ENCODE measurements at regions not wholly inside any gene's neighbourhood (a gene's known extent, or its start where the extent isn't known, plus 50 kb on each side); places are given as distances from the start of the nearest gene placed in this dataset.
"Not testable (repeated sequence)": the region's sequence is repeated elsewhere in the genome, so short reads cannot be mapped to it uniquely, and the experiment has no call there.

DNA sequence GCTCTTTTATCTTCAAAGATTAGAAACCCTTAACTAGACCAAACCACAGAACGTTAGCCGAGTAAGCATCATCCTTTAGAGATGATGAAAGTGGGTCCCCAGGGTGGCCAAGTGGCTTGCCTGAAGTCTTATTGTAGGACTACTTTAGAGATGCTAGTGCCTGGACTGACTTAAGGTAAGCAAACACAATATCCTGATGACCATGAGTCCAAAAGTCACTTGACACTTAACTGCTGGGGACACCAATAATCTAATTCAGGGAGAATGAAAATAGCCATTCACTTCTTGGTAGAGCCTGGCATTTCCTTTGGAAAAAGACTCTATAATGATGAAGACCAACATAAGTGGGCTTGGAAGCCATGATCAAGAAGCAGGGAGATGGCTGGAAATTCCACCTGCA lies 225.3 kb upstream of the IRF2BP2 start:
- no peak for DNase-seq

DNA sequence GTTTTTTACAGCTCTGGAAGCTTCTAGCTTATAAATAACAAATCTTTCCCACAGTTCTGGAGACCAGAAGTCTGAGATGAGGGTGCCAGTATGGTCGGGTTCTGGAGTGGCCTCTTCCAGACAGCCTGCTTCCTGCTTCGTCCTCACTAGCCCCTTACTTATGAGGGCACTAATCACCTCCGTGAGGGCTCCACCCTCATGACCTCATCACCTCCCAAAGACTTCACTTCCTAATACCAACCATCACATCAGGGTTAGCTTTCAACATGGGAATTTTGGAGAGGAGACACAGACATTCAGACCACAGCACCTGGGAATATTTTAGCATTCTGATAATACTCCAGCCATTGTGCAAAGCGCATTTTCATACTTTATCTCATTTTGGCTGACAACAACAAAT lies 223.7 kb upstream of the IRF2BP2 start:
- DNase-seq = no peak

- no peak for DNase-seq
Observed at GRCh38 chr1:234833118-234833517, 223.1 kb upstream of the IRF2BP2 start.

DNA sequence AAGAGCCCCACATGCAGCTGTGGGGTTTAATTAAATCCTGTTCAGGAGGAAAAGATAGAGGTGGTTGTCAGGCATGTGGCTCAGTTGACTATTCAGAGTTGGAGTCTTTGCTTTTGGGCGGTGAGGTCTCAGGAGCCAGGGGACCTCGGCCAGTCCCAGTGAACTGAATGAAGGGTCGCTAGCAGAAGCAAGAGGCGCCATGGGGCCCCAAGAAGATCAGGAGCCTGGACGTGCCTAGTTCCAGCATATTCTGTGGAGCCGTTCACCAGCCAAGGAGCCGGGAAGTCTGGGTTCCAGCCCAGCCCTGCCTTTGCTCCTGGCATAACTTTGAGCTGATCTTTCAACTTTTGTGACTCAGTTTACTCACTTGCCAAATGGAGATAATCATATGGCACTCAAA lies 217.7 kb upstream of the IRF2BP2 start:
- DNase-seq = no peak

DNA sequence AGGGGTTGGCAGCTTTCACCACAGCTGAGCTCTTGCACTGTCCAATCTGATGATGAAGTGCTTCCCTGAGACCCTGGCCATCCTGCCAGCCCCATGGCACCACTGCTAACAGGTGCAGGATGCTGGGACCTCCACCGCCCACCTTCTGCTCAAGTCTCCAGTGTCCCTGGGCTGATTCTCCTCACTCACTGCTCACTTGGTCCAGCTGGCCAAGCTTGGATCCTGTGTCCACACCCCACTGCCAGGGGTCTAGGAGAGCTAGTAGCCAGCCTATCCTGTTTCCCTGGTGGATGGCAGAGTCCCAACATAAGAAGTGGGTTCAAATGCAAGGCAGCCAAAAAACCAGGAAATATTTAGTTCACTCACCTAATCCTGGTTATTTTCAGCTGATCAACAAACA lies 217.2 kb upstream of the IRF2BP2 start:
- DNase-seq = no peak

- no peak for DNase-seq
Observed at GRCh38 chr1:234826352-234826751, 216.4 kb upstream of the IRF2BP2 start.

- DNase-seq = no peak
Observed at GRCh38 chr1:234825498-234826165, 215.7 kb upstream of the IRF2BP2 start.

DNA sequence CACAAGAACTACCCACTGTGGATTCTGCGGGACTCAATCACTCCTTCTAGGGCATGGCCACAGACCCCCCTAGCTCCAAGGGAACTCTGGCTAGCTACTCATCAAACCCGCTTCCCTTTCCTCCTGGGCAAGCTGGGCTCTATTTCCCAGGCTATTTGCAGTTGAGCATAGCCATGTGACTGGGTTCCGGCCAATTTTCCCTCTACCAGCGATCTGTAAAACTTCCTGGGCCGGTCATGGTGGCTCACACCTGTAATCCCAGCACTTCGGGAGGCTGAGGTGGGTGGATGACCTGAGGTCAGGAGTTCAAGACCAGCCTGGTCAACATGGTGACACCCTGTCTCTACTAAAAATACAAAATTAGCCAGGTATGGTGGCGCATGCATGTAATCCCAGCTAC lies 214.9 kb upstream of the IRF2BP2 start:
- DNase-seq = not testable (repeated sequence)

- DNase-seq = no peak
Observed at GRCh38 chr1:234823191-234824176, 213.5 kb upstream of the IRF2BP2 start.

GRCh38 chr1:234821840-234822239 lies 211.9 kb upstream of the IRF2BP2 start:
- DNase-seq = no peak

GRCh38 chr1:234820597-234820996 lies 210.6 kb upstream of the IRF2BP2 start:
- DNase-seq = no peak

- not testable (repeated sequence) for DNase-seq
Observed at GRCh38 chr1:234819845-234820244, 209.9 kb upstream of the IRF2BP2 start.

DNA sequence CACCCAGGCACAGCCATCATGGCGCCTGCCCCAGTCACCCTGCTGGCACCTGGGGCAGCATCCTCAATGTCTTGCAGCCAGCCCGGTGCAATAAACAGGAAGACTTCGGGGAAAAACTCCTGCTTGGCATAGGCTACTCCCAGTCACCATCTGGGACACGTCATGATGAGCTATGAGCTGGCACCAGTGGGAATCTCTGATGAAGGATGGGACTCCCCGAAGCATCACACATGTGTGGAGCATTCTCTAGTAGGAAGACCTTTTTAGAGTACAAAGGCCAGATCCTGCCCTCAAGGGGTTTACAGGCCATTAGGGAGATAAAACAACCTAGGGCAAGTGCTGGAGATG lies 208.0 kb upstream of the IRF2BP2 start:
- not testable (repeated sequence) for DNase-seq

- not testable (repeated sequence) for DNase-seq
Observed at GRCh38 chr1:234817313-234818039, 207.5 kb upstream of the IRF2BP2 start.

DNA sequence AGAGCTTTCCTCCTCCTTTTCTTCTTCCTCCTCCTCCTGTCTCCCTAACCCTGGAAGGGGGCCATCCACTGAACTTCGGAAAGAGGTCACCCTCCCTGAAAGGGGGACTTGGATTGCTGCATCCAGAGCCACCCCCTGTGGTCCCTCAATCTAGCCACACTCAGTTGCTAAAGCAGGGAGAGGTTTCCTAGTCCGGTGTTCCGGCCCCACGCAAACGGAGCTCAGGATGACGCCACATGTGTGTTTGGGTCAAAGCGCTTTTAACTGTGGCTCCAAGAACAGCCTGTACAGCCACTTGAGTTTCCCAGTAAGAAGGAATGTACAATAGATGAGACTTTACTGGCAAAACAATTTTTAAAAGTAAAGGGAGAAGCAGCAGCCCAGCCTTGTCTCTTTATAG lies 206.9 kb upstream of the IRF2BP2 start:
- peak in 5 of 56 donors; percentile 21 to 48 (median 31) for DNase-seq

- peak in 41 of 56 donors; percentile 2 to 65 (median 29) for DNase-seq
Observed at GRCh38 chr1:234816186-234816851, 206.3 kb upstream of the IRF2BP2 start.

- not testable (repeated sequence) for DNase-seq
Observed at GRCh38 chr1:234815295-234815815, 205.4 kb upstream of the IRF2BP2 start.

- DNase-seq = not testable (repeated sequence)
Observed at GRCh38 chr1:234814235-234814634, 204.3 kb upstream of the IRF2BP2 start.

DNA sequence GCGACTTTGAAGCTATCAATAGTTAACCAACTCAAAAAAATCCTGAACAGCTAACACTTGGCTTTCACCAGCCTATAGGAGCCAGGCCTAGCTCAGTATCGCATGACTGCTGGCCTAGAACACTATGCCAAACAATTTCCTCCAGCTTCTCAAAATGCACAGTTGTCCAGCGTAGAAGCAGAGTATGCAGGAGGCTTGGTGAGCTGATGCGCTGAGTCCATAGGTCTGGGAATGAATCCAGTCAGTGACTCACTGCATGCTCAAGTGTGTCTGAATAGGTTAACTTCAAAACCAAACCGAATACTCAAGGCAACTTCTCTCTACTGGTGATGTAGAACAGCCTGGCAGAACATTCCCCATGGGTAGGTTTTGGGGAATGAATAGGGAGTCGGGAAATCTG lies 201.8 kb upstream of the IRF2BP2 start:
- not testable (repeated sequence) for DNase-seq

DNA sequence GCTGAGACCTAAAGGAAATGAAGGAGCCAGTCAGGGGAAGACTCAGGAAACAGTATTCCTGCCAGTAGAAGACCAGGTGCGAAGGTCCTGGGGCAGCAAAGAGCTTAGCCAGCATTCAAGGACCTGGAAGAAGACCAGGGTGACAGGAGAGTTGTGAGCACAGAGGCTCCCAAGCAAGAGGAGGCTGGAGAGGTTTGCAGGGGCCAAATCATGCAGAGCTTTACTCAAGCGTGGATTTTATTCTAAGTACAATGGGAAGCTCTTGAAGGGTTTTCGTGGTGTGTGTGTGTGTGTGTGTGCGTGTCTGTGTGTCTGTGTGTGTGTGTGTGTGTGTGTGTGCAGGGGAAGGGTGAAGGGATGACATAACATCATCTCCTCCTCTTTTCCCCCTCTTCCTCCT lies 200.7 kb upstream of the IRF2BP2 start:
- DNase-seq = not testable (repeated sequence)

- DNase-seq = not testable (repeated sequence)
Observed at GRCh38 chr1:234809854-234810245, 199.9 kb upstream of the IRF2BP2 start.

Measured in nucleus accumbens (tissue), 56 donors.